ENCODE measurements at regions not wholly inside any gene's neighbourhood (a gene's known extent, or its start where the extent isn't known, plus 50 kb on each side); places are given as distances from the start of the nearest gene placed in this dataset.

- no CpG with 5 or more reads among the region's 1 CpG for WGBS (ENCODE audit: insufficient coverage)
- no peak for DNase-seq
- Histone ChIP-seq H3K36me3 (replicated peaks in 1 of 2; ENCODE audit: control insufficient read depth in 1 of 2, insufficient read depth in 2 of 2, low read length in 2 of 2) (no peaks in the 10 kb centered on the region), H3K9me3 (replicated peaks in 1 of 2; ENCODE audit: control insufficient read depth in 1 of 2, insufficient read depth in 1 of 2, low read length in 2 of 2) (no peaks in the 10 kb centered on the region), H3K4me1 (ENCODE audit: control insufficient read depth in 1 of 2, insufficient read depth in 2 of 2, low read length in 2 of 2) (peaks cover 23 to 37% of the 10 kb centered on the region in 2 donors), H3K9ac (ENCODE audit: insufficient read depth, low read length, poor library complexity, severe bottlenecking) (no peak overlapping the region), H2AFZ (ENCODE audit: insufficient read depth, low read depth, low read length, poor library complexity, severe bottlenecking) (no peak overlapping the region), H4K20me1 (ENCODE audit: insufficient read depth, low read length) (no peaks in the 10 kb centered on the region), H3K4me2 (replicated peaks; ENCODE audit: extremely low read depth, low read length, poor library complexity, severe bottlenecking) (no peak overlapping the region), H3K4me3 (replicated peaks in 1 of 3; ENCODE audit: low read depth in 2 of 3, low read length in 3 of 3) (no peak overlapping the region), H3K27ac (ENCODE audit: low read depth in 1 of 2, low read length in 2 of 2) (no peak overlapping the region), H3K27me3 (ENCODE audit: control insufficient read depth in 2 of 2, insufficient read depth in 2 of 2, low read length in 2 of 2) (no peaks in the 10 kb centered on the region), H3K79me2 (ENCODE audit: insufficient read depth, low read length) (no peaks in the 10 kb centered on the region)
- no peaks in the 10 kb centered on the region for H3K36me3 Mint-ChIP-seq
- H3K4me3 Mint-ChIP-seq, result no peak overlapping the region
- intact Hi-C loops (cut with micrococcal nuclease), result no loop called here
- peaks cover 38% of the 10 kb centered on the region for H3K4me1 Mint-ChIP-seq
- TF ChIP-seq CTCF (IDR thresholded peaks at IDR 0.05), result no peak
- peaks cover 0 to 2% (median 0%) of the 10 kb centered on the region in 3 donors for H3K27me3 Mint-ChIP-seq (ENCODE audit: low read depth in 3 of 3)
- H3K27ac Mint-ChIP-seq, result no peak overlapping the region
- peaks cover 0 to 4% (median 0%) of the 10 kb centered on the region in 7 donors for H3K9me3 Mint-ChIP-seq
These were observed 257.2 kb upstream of the FOXN3 start for GRCh38 chr14:89674240-89674639.

GRCh38 chr14:89673512-89674225 lies 256.6 kb upstream of the FOXN3 start:
- no peak overlapping the region for H3K4me2 ChIP-seq (replicated peaks; ENCODE audit: extremely low read depth, low read length, poor library complexity, severe bottlenecking)
- no peak overlapping the region for H3K27ac Mint-ChIP-seq

More at GRCh38 chr14:89673512-89674225, 256.6 kb upstream of the FOXN3 start:
- H3K9me3 ChIP-seq (replicated peaks in 1 of 2; ENCODE audit: control insufficient read depth in 1 of 2, insufficient read depth in 1 of 2, low read length in 2 of 2), result no peaks in the 10 kb centered on the region
- H3K9ac ChIP-seq (ENCODE audit: insufficient read depth, low read length, poor library complexity, severe bottlenecking), result no peak overlapping the region
- Mint-ChIP-seq H3K36me3 (no peaks in the 10 kb centered on the region), H3K4me3 (no peak overlapping the region), H3K9me3 (peaks cover 0 to 4% (median 0%) of the 10 kb centered on the region in 7 donors), H3K4me1 (peaks cover 43% of the 10 kb centered on the region), H3K27me3 (ENCODE audit: low read depth in 3 of 3) (peaks cover 0 to 2% (median 1%) of the 10 kb centered on the region in 3 donors)
- no peaks in the 10 kb centered on the region for H3K27me3 ChIP-seq (ENCODE audit: control insufficient read depth in 2 of 2, insufficient read depth in 2 of 2, low read length in 2 of 2)
- H3K79me2 ChIP-seq (ENCODE audit: insufficient read depth, low read length), result no peaks in the 10 kb centered on the region
- intact Hi-C loops (cut with micrococcal nuclease), result no loop called here
- DNase-seq, result no peak
- H3K4me3 ChIP-seq (replicated peaks in 1 of 3; ENCODE audit: low read depth in 2 of 3, low read length in 3 of 3), result no peak overlapping the region
- H3K27ac ChIP-seq (ENCODE audit: low read depth in 1 of 2, low read length in 2 of 2), result no peak overlapping the region
- H2AFZ ChIP-seq (ENCODE audit: insufficient read depth, low read depth, low read length, poor library complexity, severe bottlenecking), result no peak overlapping the region
- peaks cover 28 to 39% of the 10 kb centered on the region in 2 donors for H3K4me1 ChIP-seq (ENCODE audit: control insufficient read depth in 1 of 2, insufficient read depth in 2 of 2, low read length in 2 of 2)
- H3K36me3 ChIP-seq (replicated peaks in 1 of 2; ENCODE audit: control insufficient read depth in 1 of 2, insufficient read depth in 2 of 2, low read length in 2 of 2), result no peaks in the 10 kb centered on the region
- WGBS (ENCODE audit: insufficient coverage), result 67% methylated on average over 2 of the region's 6 CpGs
- no peak for TF ChIP-seq CTCF (IDR thresholded peaks at IDR 0.05)
- no peaks in the 10 kb centered on the region for H4K20me1 ChIP-seq (ENCODE audit: insufficient read depth, low read length)
